PC-9 (cell line): ENCODE measurements at regions not wholly inside any gene's neighbourhood (a gene's known extent, or its start where the extent isn't known, plus 50 kb on each side); places are given as distances from the start of the nearest gene placed in this dataset.

Experiments
- BruUV-seq: library from RNA; stranded (reverse); fragments of 400-500 nt; replicated peaks from 2 replicates; lab custom pipeline; 2021; lab: Mats Ljungman, UMichigan
- CTCF ChIA-PET: fragments of 300-600 bp; sonication (Branson Sonifier 250); formaldehyde crosslinking; loops from one replicate; lab custom pipeline; 2022; ENCODE audit warnings: antibody characterized with exemption; lab: Charles Lee
- POLR2A ChIA-PET: fragments of 300-600 bp; sonication (Branson Sonifier 250); formaldehyde crosslinking; loops from one replicate; lab custom pipeline; 2022; ENCODE audit warnings: antibody characterized with exemption; ENCODE audit not compliant: unreplicated experiment; lab: Charles Lee
- DNase-seq, 2 experiments: peaks; one replicate each; pipeline versions ENCODE4 v3.0.0 to v3.0.0-alpha.2; 2015 to 2022; ENCODE audit warnings: mixed read lengths in 1 of 2
- H2AFZ ChIP-seq: fragments of 200-600 bp; sonication (generic); 2 replicates; pipeline ENCODE4 v1.8.1; 2017; ENCODE audit warnings: antibody characterized with exemption
- H3F3A ChIP-seq: fragments of 200-600 bp; sonication (generic); 2 replicates; pipeline ENCODE4 v1.8.1; 2017; ENCODE audit warnings: antibody characterized with exemption, mild to moderate bottlenecking, low read depth; ENCODE audit not compliant: insufficient read depth
- H3K27ac ChIP-seq: fragments of 200-600 bp; sonication (generic); 2 replicates; pipeline ENCODE4 v1.6.1; 2016; ENCODE audit warnings: mixed run types
- H3K27me3 ChIP-seq: fragments of 200-600 bp; sonication (generic); 2 replicates; pipeline ENCODE4 v1.6.1; 2016; ENCODE audit warnings: low read depth, mixed run types; ENCODE audit not compliant: insufficient read depth
- H3K36me3 ChIP-seq: fragments of 200-600 bp; sonication (generic); 2 replicates; pipeline ENCODE4 v1.6.1; 2016; ENCODE audit warnings: low read depth, mixed run types
- H3K4me1 ChIP-seq: fragments of 200-600 bp; sonication (generic); replicated peaks from 2 replicates; pipeline ENCODE4 v1.6.1; 2016; ENCODE audit warnings: mixed run types; ENCODE audit not compliant: insufficient read depth
- H3K4me2 ChIP-seq: fragments of 200-600 bp; sonication (generic); 2 replicates; pipeline ENCODE4 v1.6.1; 2017; ENCODE audit warnings: mixed run types
- H3K4me3 ChIP-seq: fragments of 200-600 bp; sonication (generic); 2 replicates; pipeline ENCODE4 v1.6.1; 2016; ENCODE audit warnings: mixed run types
- H3K79me2 ChIP-seq: fragments of 200-600 bp; sonication (generic); 2 replicates; pipeline ENCODE4 v1.6.1; 2017; ENCODE audit warnings: low read depth, mixed run types
- H3K9me2 ChIP-seq: fragments of 200-600 bp; sonication (generic); 2 replicates; pipeline ENCODE4 v1.8.1; 2017; ENCODE audit warnings: mild to moderate bottlenecking; ENCODE audit not compliant: insufficient read depth
- H3K9me3 ChIP-seq: fragments of 200-600 bp; sonication (generic); 2 replicates; pipeline ENCODE4 v1.8.1; 2016; ENCODE audit warnings: low read depth; ENCODE audit not compliant: insufficient read depth
- H4K20me1 ChIP-seq: fragments of 200-600 bp; sonication (generic); 2 replicates; pipeline ENCODE4 v1.8.1; 2017; ENCODE audit not compliant: insufficient read depth
- EZH2 ChIP-seq: fragments of 200-600 bp; sonication (generic); IDR thresholded peaks from 2 replicates; pipeline ENCODE4 v1.8.0; 2017; ENCODE audit warnings: antibody characterized with exemption, low read depth
- intact Hi-C: fragments of 100-400 bp; cut with micrococcal nuclease; formaldehyde crosslinking; loops from one replicate; pipeline ENCODE4 v1.10.0; 2022; ENCODE audit not compliant: unreplicated experiment
- TF ChIP-seq, protein P1 (sequence below): fragments of 200-600 bp; sonication (generic); conservative IDR thresholded peaks from 2 replicates; pipeline ENCODE4 v1.6.1; 2017; ENCODE audit warnings: mixed run types, antibody characterized with exemption, mild to moderate bottlenecking, moderate library complexity

- POLR2A ChIA-PET = interaction anchor here (0.6 to 1.6 kb wide), 13 partner anchors 17 to 1500 kb away, joined by 3 to 24 read pairs (median 10); no protein-coding TSS in a partner anchor
- no peaks in the 10 kb centered on the region for H3K27me3 ChIP-seq
- H3K79me2 ChIP-seq = peaks cover 20% of the 10 kb centered on the region
- H3K9me2 ChIP-seq = no peaks in the 10 kb centered on the region
- BruUV-seq = TSS peak; percentile 32
- H3K4me2 ChIP-seq = peak overlapping the region; percentile 93
- peak overlapping the region; percentile 62; the same call in 1 of the 2 replicates for H2AFZ ChIP-seq
- no peaks in the 10 kb centered on the region for H3K36me3 ChIP-seq
- H3K9me3 ChIP-seq = no peaks in the 10 kb centered on the region
- H3K27ac ChIP-seq = peak overlapping the region; percentile 99
- CTCF ChIA-PET = interaction anchor here (0.6 to 1.2 kb wide), 4 partner anchors 44 to 462 kb away, joined by 3 to 7 read pairs (median 4); no protein-coding TSS in a partner anchor
- peaks cover 75% of the 10 kb centered on the region for H3F3A ChIP-seq
- H3K4me1 ChIP-seq = peaks cover 82% of the 10 kb centered on the region
- intact Hi-C loops = loop anchor here (1.0 to 2.0 kb wide), 4 partner anchors 17 to 458 kb away; no protein-coding TSS in a partner anchor
- TF ChIP-seq, protein P1, sequence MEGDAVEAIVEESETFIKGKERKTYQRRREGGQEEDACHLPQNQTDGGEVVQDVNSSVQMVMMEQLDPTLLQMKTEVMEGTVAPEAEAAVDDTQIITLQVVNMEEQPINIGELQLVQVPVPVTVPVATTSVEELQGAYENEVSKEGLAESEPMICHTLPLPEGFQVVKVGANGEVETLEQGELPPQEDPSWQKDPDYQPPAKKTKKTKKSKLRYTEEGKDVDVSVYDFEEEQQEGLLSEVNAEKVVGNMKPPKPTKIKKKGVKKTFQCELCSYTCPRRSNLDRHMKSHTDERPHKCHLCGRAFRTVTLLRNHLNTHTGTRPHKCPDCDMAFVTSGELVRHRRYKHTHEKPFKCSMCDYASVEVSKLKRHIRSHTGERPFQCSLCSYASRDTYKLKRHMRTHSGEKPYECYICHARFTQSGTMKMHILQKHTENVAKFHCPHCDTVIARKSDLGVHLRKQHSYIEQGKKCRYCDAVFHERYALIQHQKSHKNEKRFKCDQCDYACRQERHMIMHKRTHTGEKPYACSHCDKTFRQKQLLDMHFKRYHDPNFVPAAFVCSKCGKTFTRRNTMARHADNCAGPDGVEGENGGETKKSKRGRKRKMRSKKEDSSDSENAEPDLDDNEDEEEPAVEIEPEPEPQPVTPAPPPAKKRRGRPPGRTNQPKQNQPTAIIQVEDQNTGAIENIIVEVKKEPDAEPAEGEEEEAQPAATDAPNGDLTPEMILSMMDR = no peak
- TF ChIP-seq EZH2 = no peak
- DNase-seq = peak; percentile 91 to 96
- H4K20me1 ChIP-seq = no peaks in the 10 kb centered on the region
- H3K4me3 ChIP-seq = peak overlapping the region; percentile 37; the same call in 1 of the 2 replicates
Observed at GRCh38 chr1:234957330-234958065, 171.1 kb downstream of the TOMM20 start.

DNA sequence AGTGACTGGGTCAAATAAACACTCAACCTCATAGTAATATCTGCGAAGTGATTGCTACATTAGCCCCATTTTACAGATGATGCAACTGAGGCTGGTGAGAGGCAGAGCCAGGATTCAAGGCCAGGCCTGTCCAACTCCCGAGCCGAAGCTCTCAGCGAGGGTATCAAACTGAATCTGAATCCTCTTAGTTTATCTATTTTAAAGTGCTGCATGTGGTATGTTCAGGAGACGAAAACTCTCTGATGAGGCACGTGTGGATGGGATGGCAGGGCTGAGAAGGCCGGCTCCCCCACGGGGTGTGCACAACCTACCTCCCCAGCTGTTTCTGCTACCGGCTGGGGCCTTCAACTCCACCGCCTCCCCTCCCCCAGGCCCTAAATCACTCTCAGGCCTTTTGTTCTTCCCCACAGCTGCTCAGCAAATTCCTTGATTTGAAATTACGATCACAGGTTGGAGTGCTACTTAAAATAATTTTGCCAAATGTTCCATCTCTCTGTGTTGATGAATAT, 171.8 kb downstream of the TOMM20 start:
- Histone ChIP-seq H3K27ac (peak overlapping the region; percentile 99), H3K36me3 (no peaks in the 10 kb centered on the region), H3K4me2 (peak overlapping the region; percentile 93), H2AFZ (no peak overlapping the region), H3K9me3 (no peaks in the 10 kb centered on the region), H3K27me3 (no peaks in the 10 kb centered on the region), H3K9me2 (no peaks in the 10 kb centered on the region), H4K20me1 (no peaks in the 10 kb centered on the region), H3K79me2 (peaks cover 15% of the 10 kb centered on the region), H3K4me1 (peaks cover 76% of the 10 kb centered on the region), H3K4me3 (no peak overlapping the region; the same call in 1 of the 2 replicates), H3F3A (peaks cover 72% of the 10 kb centered on the region)
- ChIA-PET CTCF (interaction anchor here (0.7 to 1.2 kb wide), 3 partner anchors 44 to 462 kb away, joined by 3 to 7 read pairs (median 5); no protein-coding TSS in a partner anchor), POLR2A (interaction anchor here (0.6 to 1.6 kb wide), 12 partner anchors 18 to 1500 kb away, joined by 3 to 24 read pairs (median 10); no protein-coding TSS in a partner anchor)
- BruUV-seq = no TSS peak
- intact Hi-C loops = loop anchor here (1.0 to 2.0 kb wide), 4 partner anchors 18 to 458 kb away; no protein-coding TSS in a partner anchor
- no peak for DNase-seq
- TF ChIP-seq, protein P1 = no peak
- TF ChIP-seq EZH2 = no peak

DNA sequence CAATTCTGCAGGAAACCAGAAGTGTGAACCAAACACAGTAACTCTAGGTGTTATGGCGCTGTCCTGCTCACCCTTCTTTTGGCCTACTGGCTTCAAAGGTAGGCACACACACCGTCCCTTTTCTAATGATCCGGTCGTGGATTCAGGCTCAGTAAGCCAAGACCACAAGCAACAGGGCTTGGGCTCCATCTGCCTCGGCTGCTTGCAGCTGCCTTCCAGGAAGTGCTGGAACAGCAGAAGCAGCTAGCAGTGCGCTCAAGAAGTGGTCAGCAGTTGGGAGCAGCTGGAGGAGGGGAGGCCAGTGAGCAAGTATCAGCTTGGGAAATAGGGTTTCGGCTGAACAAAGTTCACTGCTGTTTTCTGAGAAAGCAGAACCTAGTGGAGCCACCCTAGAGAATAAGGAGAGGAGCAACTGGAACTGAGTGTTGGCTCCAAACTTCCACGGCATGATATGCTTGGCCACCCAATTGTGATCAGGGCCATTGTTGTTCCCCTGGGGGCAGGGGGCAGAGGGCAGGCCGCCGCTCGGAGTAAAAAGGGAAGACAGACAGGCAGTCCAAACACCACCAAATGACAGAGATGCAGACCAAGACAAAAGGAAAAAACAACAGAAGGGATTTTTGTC, 173.4 kb downstream of the TOMM20 start:
- no peak for DNase-seq
- no peak overlapping the region for H3K4me3 ChIP-seq
- no peaks in the 10 kb centered on the region for H3K27me3 ChIP-seq
- ChIA-PET POLR2A (interaction anchor here (0.6 kb wide), 3 partner anchors 11 to 93 kb away, joined by 3 to 6 read pairs (median 3); no protein-coding TSS in a partner anchor), CTCF (no interaction called here)
- H3K4me1 ChIP-seq = peaks cover 60% of the 10 kb centered on the region
- no peaks in the 10 kb centered on the region for H4K20me1 ChIP-seq
- 0 out of 2 replicates have a peak overlapping the region, but pooled peaks have one; percentile 9 for H2AFZ ChIP-seq
- H3K9me2 ChIP-seq = no peaks in the 10 kb centered on the region
- intact Hi-C loops = no loop called here
- TF ChIP-seq EZH2 = no peak
- TF ChIP-seq, protein P1 = no peak
- peak overlapping the region; percentile 93 for H3K4me2 ChIP-seq
- H3K79me2 ChIP-seq = peaks cover 9% of the 10 kb centered on the region; the same call in 1 of the 2 replicates
- peaks cover 57% of the 10 kb centered on the region for H3F3A ChIP-seq
- H3K27ac ChIP-seq = peak overlapping the region; percentile 99
- H3K36me3 ChIP-seq = no peaks in the 10 kb centered on the region
- H3K9me3 ChIP-seq = no peaks in the 10 kb centered on the region
- no TSS peak for BruUV-seq
